Vagina (tissue), 2 donors: ENCODE measurements at regions not wholly inside any gene's neighbourhood (a gene's known extent, or its start where the extent isn't known, plus 50 kb on each side); places are given as distances from the start of the nearest gene placed in this dataset.

Experiments
- DNase-seq, 2 donors: peaks; one replicate each; pipeline ENCODE4 v3.0.0-alpha.2; 2017; ENCODE audit errors: extremely low spot score in 2 of 2
- H3K27ac ChIP-seq: fragments of 200-600 bp; sonication (generic); one replicate; pipeline ENCODE4 v1.5.1; 2019
- H3K27me3 ChIP-seq: fragments of 200-600 bp; sonication (generic); one replicate; pipeline ENCODE4 v1.5.1; 2019
- H3K36me3 ChIP-seq, 2 donors: fragments of 200-600 bp; sonication (generic); one replicate each; pipeline ENCODE4 v1.5.1; 2017 to 2019
- H3K4me1 ChIP-seq: fragments of 200-600 bp; sonication (generic); one replicate; pipeline ENCODE4 v1.5.1; 2019
- H3K4me3 ChIP-seq, 2 donors: fragments of 200-600 bp; sonication (generic); 1 replicate in 1 of 2; 2 replicates in 1 of 2; pipeline ENCODE4 v1.5.1; 2016 to 2019
- H3K9me3 ChIP-seq: fragments of 200-600 bp; sonication (generic); one replicate; pipeline ENCODE4 v1.5.1; 2019
- POLR2A ChIP-seq, 2 donors: fragments of 450-650 bp; IDR thresholded peaks; one replicate each; pipeline ENCODE4 v1.6.1; 2017; ENCODE audit warnings: antibody characterized with exemption in 2 of 2, mild to moderate bottlenecking in 2 of 2, moderate library complexity in 2 of 2
- POLR2AphosphoS5 ChIP-seq, 2 donors: sonication (generic); formaldehyde crosslinking; IDR thresholded peaks; one replicate each; pipeline ENCODE4 v1.9.0; 2017; ENCODE audit warnings: antibody characterized with exemption in 2 of 2, mild to moderate bottlenecking in 2 of 2, low read depth in 1 of 2; ENCODE audit not compliant: insufficient read depth in 1 of 2
- intact Hi-C: fragments of 100-400 bp; cut with DNase I; formaldehyde crosslinking; loops from one replicate; pipeline ENCODE4 v1.15.1; 2023
- TF ChIP-seq, protein P1 (sequence below), 3 experiments: fragments of 450-650 bp in 2 of 3; fragments of 200-600 bp in 1 of 3; sonication (generic) in 1 of 3; IDR thresholded peaks; one replicate each; pipeline ENCODE4 v1.5.1; 2017 to 2019; ENCODE audit warnings: antibody characterized with exemption in 3 of 3, mild to moderate bottlenecking in 2 of 3, moderate library complexity in 2 of 3

GRCh38 chr12:77324763-77325468 is 259.5 kb upstream of the E2F7 start:
- H3K9me3 ChIP-seq, result no peaks in the 10 kb centered on the region
- peak overlapping the region; percentile 53 to 54 for H3K4me3 ChIP-seq
- no peak for DNase-seq
- H3K4me1 ChIP-seq, result peaks cover 8% of the 10 kb centered on the region
- peak overlapping the region; percentile 64 for H3K27ac ChIP-seq
- no peak for TF ChIP-seq POLR2A (IDR thresholded peaks at IDR 0.05)
- TF ChIP-seq, protein P1, sequence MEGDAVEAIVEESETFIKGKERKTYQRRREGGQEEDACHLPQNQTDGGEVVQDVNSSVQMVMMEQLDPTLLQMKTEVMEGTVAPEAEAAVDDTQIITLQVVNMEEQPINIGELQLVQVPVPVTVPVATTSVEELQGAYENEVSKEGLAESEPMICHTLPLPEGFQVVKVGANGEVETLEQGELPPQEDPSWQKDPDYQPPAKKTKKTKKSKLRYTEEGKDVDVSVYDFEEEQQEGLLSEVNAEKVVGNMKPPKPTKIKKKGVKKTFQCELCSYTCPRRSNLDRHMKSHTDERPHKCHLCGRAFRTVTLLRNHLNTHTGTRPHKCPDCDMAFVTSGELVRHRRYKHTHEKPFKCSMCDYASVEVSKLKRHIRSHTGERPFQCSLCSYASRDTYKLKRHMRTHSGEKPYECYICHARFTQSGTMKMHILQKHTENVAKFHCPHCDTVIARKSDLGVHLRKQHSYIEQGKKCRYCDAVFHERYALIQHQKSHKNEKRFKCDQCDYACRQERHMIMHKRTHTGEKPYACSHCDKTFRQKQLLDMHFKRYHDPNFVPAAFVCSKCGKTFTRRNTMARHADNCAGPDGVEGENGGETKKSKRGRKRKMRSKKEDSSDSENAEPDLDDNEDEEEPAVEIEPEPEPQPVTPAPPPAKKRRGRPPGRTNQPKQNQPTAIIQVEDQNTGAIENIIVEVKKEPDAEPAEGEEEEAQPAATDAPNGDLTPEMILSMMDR (IDR thresholded peaks at IDR 0.05), result no peak
- no peak for TF ChIP-seq POLR2AphosphoS5 (IDR thresholded peaks at IDR 0.05; ENCODE audit: insufficient read depth in 1 of 2, low read depth in 1 of 2)
- no peaks in the 10 kb centered on the region for H3K36me3 ChIP-seq
- intact Hi-C loops, result no loop called here
- no peaks in the 10 kb centered on the region for H3K27me3 ChIP-seq

DNA sequence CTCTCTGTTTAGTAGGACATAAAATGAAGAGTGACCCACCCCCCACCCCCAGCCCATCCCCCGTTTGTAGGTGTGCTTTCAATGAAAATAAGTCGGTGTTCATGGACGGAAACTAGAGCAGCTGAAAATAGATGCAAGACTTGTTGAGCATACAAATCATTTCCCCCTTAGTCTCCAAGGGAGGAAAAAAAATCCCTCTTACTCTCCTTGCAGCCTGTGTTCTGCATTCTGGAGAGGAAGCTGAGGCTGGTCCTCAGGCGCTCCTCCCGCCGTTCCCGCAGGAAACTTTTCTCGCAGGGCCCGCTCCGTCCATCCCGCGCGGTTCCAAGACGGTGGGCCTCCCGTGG is 259.0 kb upstream of the E2F7 start:
- intact Hi-C loops, result no loop called here
- H3K9me3 ChIP-seq, result no peaks in the 10 kb centered on the region
- DNase-seq, result no peak
- H3K36me3 ChIP-seq, result no peaks in the 10 kb centered on the region
- no peak for TF ChIP-seq POLR2A (IDR thresholded peaks at IDR 0.05)
- no peak for TF ChIP-seq POLR2AphosphoS5 (IDR thresholded peaks at IDR 0.05; ENCODE audit: insufficient read depth in 1 of 2, low read depth in 1 of 2)
- TF ChIP-seq, protein P1 (IDR thresholded peaks at IDR 0.05), result no peak
- H3K27ac ChIP-seq, result peak overlapping the region; percentile 64
- peaks cover 8% of the 10 kb centered on the region for H3K4me1 ChIP-seq
- no peaks in the 10 kb centered on the region for H3K27me3 ChIP-seq
- H3K4me3 ChIP-seq, result peak overlapping the region; percentile 53 to 54

GRCh38 chr12:77323788-77324415 is 258.5 kb upstream of the E2F7 start:
- Histone ChIP-seq H3K9me3 (no peaks in the 10 kb centered on the region), H3K4me3 (peak overlapping the region in 1 of 2 donors; percentile 53), H3K27ac (no peak overlapping the region), H3K27me3 (no peaks in the 10 kb centered on the region), H3K4me1 (peaks cover 8% of the 10 kb centered on the region), H3K36me3 (no peaks in the 10 kb centered on the region)
- no peak for DNase-seq
- TF ChIP-seq POLR2AphosphoS5 (IDR thresholded peaks at IDR 0.05; ENCODE audit: insufficient read depth in 1 of 2, low read depth in 1 of 2) (no peak), POLR2A (IDR thresholded peaks at IDR 0.05) (no peak)
- TF ChIP-seq, protein P1 (IDR thresholded peaks at IDR 0.05), result no peak
- intact Hi-C loops, result no loop called here

DNA sequence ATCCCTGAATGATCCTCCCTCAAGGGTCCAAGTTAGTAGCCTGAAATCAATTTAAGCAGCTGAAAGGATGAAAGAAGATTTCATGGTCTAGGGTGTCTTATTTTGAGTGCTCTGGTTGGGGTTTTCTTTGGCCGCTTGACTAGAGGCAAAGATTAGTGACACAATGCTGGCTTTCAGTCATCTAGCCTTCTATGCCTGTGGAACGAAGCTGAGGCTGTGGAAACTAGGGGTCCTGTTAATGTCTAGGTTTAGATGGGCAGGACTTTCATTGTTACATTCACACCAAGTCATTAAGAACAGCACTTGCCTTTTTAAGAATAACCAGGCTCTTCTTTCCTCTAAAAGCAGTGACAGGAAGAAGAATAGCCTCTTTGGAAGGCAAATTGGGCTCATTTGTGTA is 253.8 kb upstream of the E2F7 start:
- Histone ChIP-seq H3K27me3 (no peaks in the 10 kb centered on the region), H3K9me3 (no peaks in the 10 kb centered on the region), H3K36me3 (no peaks in the 10 kb centered on the region), H3K27ac (no peak overlapping the region), H3K4me1 (peaks cover 4% of the 10 kb centered on the region), H3K4me3 (no peak overlapping the region)
- no peak for TF ChIP-seq POLR2AphosphoS5 (IDR thresholded peaks at IDR 0.05; ENCODE audit: insufficient read depth in 1 of 2, low read depth in 1 of 2)
- TF ChIP-seq, protein P1 (IDR thresholded peaks at IDR 0.05), result no peak
- TF ChIP-seq POLR2A (IDR thresholded peaks at IDR 0.05), result no peak
- intact Hi-C loops, result no loop called here
- no peak for DNase-seq

DNA sequence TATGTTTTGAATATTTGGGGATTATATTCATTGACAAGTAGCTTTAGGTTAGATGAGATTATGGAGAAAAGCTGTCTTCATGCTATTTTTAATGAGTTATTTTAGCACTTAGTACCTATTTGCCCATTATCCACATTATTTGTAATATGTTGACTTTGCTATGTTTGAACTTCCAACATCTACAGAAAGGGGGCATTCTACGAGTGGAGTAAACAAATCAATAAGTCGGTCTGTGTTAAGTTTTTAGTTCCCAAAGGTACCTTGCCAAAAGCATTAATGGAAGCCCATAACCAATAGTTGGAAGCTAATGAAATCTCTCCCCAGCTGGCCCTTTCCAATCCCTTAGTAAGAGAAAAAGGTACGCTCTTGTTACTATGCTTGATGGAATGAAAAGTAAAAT is 250.0 kb upstream of the E2F7 start:
- no peaks in the 10 kb centered on the region for H3K4me1 ChIP-seq
- H3K36me3 ChIP-seq, result no peaks in the 10 kb centered on the region
- no peak overlapping the region for H3K27ac ChIP-seq
- no peak overlapping the region for H3K4me3 ChIP-seq
- H3K9me3 ChIP-seq, result no peaks in the 10 kb centered on the region
- H3K27me3 ChIP-seq, result no peaks in the 10 kb centered on the region
- DNase-seq, result no peak
- TF ChIP-seq POLR2A (IDR thresholded peaks at IDR 0.05), result no peak
- intact Hi-C loops, result no loop called here
